HepG2 (cell line): ENCODE measurements at regions not wholly inside any gene's neighbourhood (a gene's known extent, or its start where the extent isn't known, plus 50 kb on each side); places are given as distances from the start of the nearest gene placed in this dataset.

Experiments
- ATAC-seq: fragments of 200-7000 bp; cut with Tn5 transposase; 3 replicates; pipeline ENCODE4 v1.9.1; 2020; ENCODE audit warnings: mild to moderate bottlenecking, moderate library complexity
- BruUV-seq: library from RNA; stranded (reverse); fragments of 400-500 nt; replicated peaks from 2 replicates; lab custom pipeline; 2021; lab: Mats Ljungman, UMichigan
- CTCF ChIA-PET: fragments of 300-600 bp; formaldehyde crosslinking; extraction: SDS; loops from one replicate; lab custom pipeline; 2021; ENCODE audit warnings: low total read pairs, inconsistent platforms, low intra/inter-chr PET ratio; lab: Yijun Ruan, JAX
- POLR2A ChIA-PET: fragments of 350-600 bp; sonication (Branson Sonifier 250); formaldehyde crosslinking; loops from one replicate; lab custom pipeline; 2020; ENCODE audit warnings: antibody characterized with exemption, inconsistent platforms; lab: Yijun Ruan, JAX
- DNase-seq: peaks from one replicate; pipeline ENCODE4 v3.0.0-alpha.2; 2015; ENCODE audit warnings: low spot score
- FAIRE-seq: peaks from 3 replicates; lab custom pipeline; 2011; peaks lifted over from hg19 to GRCh38; lab: Jason Lieb, UNC
- H2AFZ ChIP-seq: one replicate; pipeline ENCODE4 v1.6.1; 2011; ENCODE audit warnings: low read length, inconsistent platforms
- H3K27ac ChIP-seq: fragments of 300-600 bp; 3 replicates; pipeline ENCODE4 v1.8.0; 2011; ENCODE audit warnings: mixed run types, mild to moderate bottlenecking, mixed read lengths, low read length, inconsistent platforms; ENCODE audit not compliant: insufficient read depth; ENCODE audit errors: extremely low read length
- H3K27me3 ChIP-seq, 2 experiments: fragments of 200-600 bp in 1 of 2; 2 replicates in 1 of 2; 3 replicates in 1 of 2; pipeline versions ENCODE4 v1.6.0 to v1.8.0; 2011; ENCODE audit warnings: low read length in 2 of 2, mild to moderate bottlenecking in 2 of 2, moderate library complexity in 2 of 2, inconsistent platforms in 1 of 2; ENCODE audit not compliant: insufficient read depth in 2 of 2, control insufficient read depth in 1 of 2
- H3K36me3 ChIP-seq, 2 experiments: fragments of 200-600 bp in 1 of 2; replicated peaks in 1 of 2; 2 replicates in 1 of 2; 3 replicates in 1 of 2; pipeline versions ENCODE4 v1.5.1 to v1.8.0; 2011; ENCODE audit warnings: low read length in 2 of 2, inconsistent platforms in 1 of 2; ENCODE audit not compliant: insufficient read depth in 2 of 2, control insufficient read depth in 1 of 2
- H3K4me1 ChIP-seq: 2 replicates; pipeline ENCODE4 v1.5.1; 2012; ENCODE audit warnings: low read length, inconsistent platforms; ENCODE audit not compliant: insufficient read depth
- H3K4me2 ChIP-seq: 2 replicates; pipeline ENCODE4 v1.6.0; 2011; ENCODE audit warnings: low read depth, low read length, inconsistent platforms
- H3K4me3 ChIP-seq, 3 experiments: fragments of 200-600 bp in 1 of 3; sonication (generic), shearing (Covaris generic) in 1 of 3; replicated peaks in 1 of 3; 2 replicates each; pipeline ENCODE4 v1.5.1; 2011 to 2016; ENCODE audit warnings: low read length in 3 of 3, inconsistent platforms in 2 of 3, low read depth in 2 of 3, mild to moderate bottlenecking in 2 of 3, control low read depth in 1 of 3, mixed read lengths in 1 of 3; ENCODE audit not compliant: insufficient read depth in 1 of 3
- H3K79me2 ChIP-seq: one replicate; pipeline ENCODE4 v1.6.1; 2011; ENCODE audit warnings: low read length, inconsistent platforms; ENCODE audit not compliant: insufficient read depth
- H3K9ac ChIP-seq: 2 replicates; pipeline ENCODE4 v1.6.0; 2011; ENCODE audit warnings: mild to moderate bottlenecking, low read depth, low read length, inconsistent platforms; ENCODE audit not compliant: insufficient read depth
- H3K9me3 ChIP-seq: 2 replicates; pipeline ENCODE4 v1.5.1; 2012; ENCODE audit warnings: mild to moderate bottlenecking, low read length
- H4K20me1 ChIP-seq: 2 replicates; pipeline ENCODE4 v1.6.0; 2011; ENCODE audit warnings: inconsistent platforms, mild to moderate bottlenecking, low read length, moderate library complexity; ENCODE audit not compliant: insufficient read depth
- AHR ChIP-seq: IDR thresholded peaks from 2 replicates; pipeline ENCODE4 v1.6.1; 2018; ENCODE audit warnings: missing genetic modification reagents, missing compliant biosample characterization
- ARNT2 ChIP-seq: sonication (generic); formaldehyde crosslinking; IDR thresholded peaks from 2 replicates; pipeline ENCODE4 v1.8.0; 2022; ENCODE audit warnings: mild to moderate bottlenecking, low read depth, missing genetic modification reagents, moderate library complexity
- ASH2L ChIP-seq: fragments of 300-600, 200-600 bp; sonication (generic); IDR thresholded peaks from 2 replicates; pipeline ENCODE4 v1.7.0; 2017; ENCODE audit warnings: low read depth, mild to moderate bottlenecking, moderate library complexity, mixed read lengths, low read length; ENCODE audit not compliant: insufficient read length
- EZH2 ChIP-seq: conservative IDR thresholded peaks from 2 replicates; pipeline ENCODE4 v1.6.1; 2012; ENCODE audit warnings: mild to moderate bottlenecking, low read depth, low read length, moderate library complexity
- HOXD1 ChIP-seq: sonication (generic); formaldehyde crosslinking; IDR thresholded peaks from 2 replicates; pipeline ENCODE4 v1.5.0; 2020; ENCODE audit warnings: missing genetic modification reagents
- JDP2 ChIP-seq: sonication (generic); formaldehyde crosslinking; IDR thresholded peaks from 2 replicates; pipeline ENCODE4 v1.8.1; 2022; ENCODE audit warnings: missing genetic modification reagents, borderline replicate concordance
- MED1 ChIP-seq: sonication (generic); formaldehyde crosslinking; IDR thresholded peaks from 2 replicates; pipeline ENCODE4 v1.4.0; 2020; ENCODE audit warnings: missing genetic modification reagents
- MTA3 ChIP-seq: sonication (generic); formaldehyde crosslinking; IDR thresholded peaks from 2 replicates; pipeline ENCODE4 v1.4.0; 2020; ENCODE audit warnings: missing genetic modification reagents
- ZNF660 ChIP-seq: sonication (generic); formaldehyde crosslinking; IDR thresholded peaks from 2 replicates; pipeline ENCODE4 v1.5.1; 2020; ENCODE audit warnings: mild to moderate bottlenecking, low read depth, missing genetic modification reagents, borderline replicate concordance
- WGBS: methylation state at CpG from one replicate; pipeline ENCODE4 v1.1.6; 2017; ENCODE audit warnings: low lambda C conversion rate; 5-methylcytosine and 5-hydroxymethylcytosine counted together
- in situ Hi-C: cut with HindIII; loops from 2 replicates; pipeline ENCODE4 v1.10.0; 2017; ENCODE audit warnings: low pct_unique_long_range_greater_than_20kb; ENCODE audit not compliant: extremely low pct_ligation_motif_present
- intact Hi-C: fragments of 100-400 bp; cut with micrococcal nuclease; formaldehyde crosslinking; loops from one replicate; pipeline ENCODE4 v1.10.0; 2022; ENCODE audit not compliant: unreplicated experiment
- TF ChIP-seq, protein P1 (sequence below): sonication (generic); formaldehyde crosslinking; IDR thresholded peaks from 2 replicates; pipeline ENCODE4 v1.5.1; 2020; ENCODE audit warnings: missing genetic modification reagents, mild to moderate bottlenecking, borderline replicate concordance
- TF ChIP-seq, protein P2 (sequence below): sonication (generic); formaldehyde crosslinking; IDR thresholded peaks from 2 replicates; pipeline ENCODE4 v1.4.0; 2020; ENCODE audit warnings: missing genetic modification reagents
- TF ChIP-seq, protein P3 (sequence below): sonication (generic); formaldehyde crosslinking; IDR thresholded peaks from 2 replicates; pipeline ENCODE4 v1.4.0; 2020; ENCODE audit warnings: missing genetic modification reagents, mild to moderate bottlenecking, borderline replicate concordance
- TF ChIP-seq, protein P4 (sequence below): fragments of 450-650 bp; IDR thresholded peaks from 2 replicates; pipeline ENCODE4 v1.6.1; 2017; ENCODE audit warnings: mild to moderate bottlenecking

DNA sequence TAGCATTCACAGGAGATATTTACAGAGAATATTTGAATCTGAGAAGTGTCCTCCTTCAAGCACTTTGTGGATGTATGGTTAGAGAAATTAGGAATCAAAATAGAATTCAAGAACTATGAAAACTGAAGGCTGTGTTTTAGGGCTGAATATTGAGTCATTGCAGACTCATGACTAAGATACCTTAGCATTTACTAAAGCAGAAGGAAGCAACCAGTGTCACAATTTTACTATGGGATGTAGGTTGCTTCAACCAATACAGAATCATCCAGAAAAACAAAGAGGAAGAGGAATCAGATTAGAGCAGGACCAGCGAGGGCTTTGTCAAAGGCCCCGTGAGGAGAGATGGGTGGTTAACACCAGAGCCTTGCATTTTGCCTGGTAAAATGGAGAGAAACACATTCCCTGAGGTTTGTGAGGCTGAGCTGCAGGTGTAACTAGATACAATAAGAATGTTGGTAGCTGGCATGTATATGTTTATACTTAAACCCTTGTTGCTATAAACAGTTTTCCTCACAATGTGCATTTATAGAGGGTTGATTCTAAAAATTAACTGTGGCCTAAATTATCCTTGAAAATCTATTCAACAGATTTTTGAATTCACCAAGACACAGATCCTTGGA lies 518.1 kb downstream of the AGTPBP1 start:
- H3K36me3 ChIP-seq = no peaks in the 10 kb centered on the region
- no peaks in the 10 kb centered on the region for H4K20me1 ChIP-seq
- ATAC-seq (no peak), DNase-seq (no peak), FAIRE-seq (no peak)
- in situ Hi-C loops = no loop called here
- POLR2A ChIA-PET = no interaction called here
- no peak overlapping the region for H3K4me2 ChIP-seq
- no peaks in the 10 kb centered on the region for H3K4me1 ChIP-seq
- no peaks in the 10 kb centered on the region for H3K79me2 ChIP-seq
- WGBS = 0% methylated on average over 2 of the region's 2 CpGs
- peaks cover 0 to 4% of the 10 kb centered on the region in 2 experiments; a peak in 1 of 5 replicates for H3K27me3 ChIP-seq
- H3K27ac ChIP-seq = no peak overlapping the region
- H3K9ac ChIP-seq = no peak overlapping the region
- BruUV-seq = no TSS peak
- no peak overlapping the region for H3K4me3 ChIP-seq
- no peaks in the 10 kb centered on the region for H3K9me3 ChIP-seq
- intact Hi-C loops = no loop called here
- H2AFZ ChIP-seq = no peak overlapping the region
- CTCF ChIA-PET = no interaction called here
- no peak for TF ChIP-seq MTA3
- no peak for TF ChIP-seq ASH2L
- TF ChIP-seq, protein P1, sequence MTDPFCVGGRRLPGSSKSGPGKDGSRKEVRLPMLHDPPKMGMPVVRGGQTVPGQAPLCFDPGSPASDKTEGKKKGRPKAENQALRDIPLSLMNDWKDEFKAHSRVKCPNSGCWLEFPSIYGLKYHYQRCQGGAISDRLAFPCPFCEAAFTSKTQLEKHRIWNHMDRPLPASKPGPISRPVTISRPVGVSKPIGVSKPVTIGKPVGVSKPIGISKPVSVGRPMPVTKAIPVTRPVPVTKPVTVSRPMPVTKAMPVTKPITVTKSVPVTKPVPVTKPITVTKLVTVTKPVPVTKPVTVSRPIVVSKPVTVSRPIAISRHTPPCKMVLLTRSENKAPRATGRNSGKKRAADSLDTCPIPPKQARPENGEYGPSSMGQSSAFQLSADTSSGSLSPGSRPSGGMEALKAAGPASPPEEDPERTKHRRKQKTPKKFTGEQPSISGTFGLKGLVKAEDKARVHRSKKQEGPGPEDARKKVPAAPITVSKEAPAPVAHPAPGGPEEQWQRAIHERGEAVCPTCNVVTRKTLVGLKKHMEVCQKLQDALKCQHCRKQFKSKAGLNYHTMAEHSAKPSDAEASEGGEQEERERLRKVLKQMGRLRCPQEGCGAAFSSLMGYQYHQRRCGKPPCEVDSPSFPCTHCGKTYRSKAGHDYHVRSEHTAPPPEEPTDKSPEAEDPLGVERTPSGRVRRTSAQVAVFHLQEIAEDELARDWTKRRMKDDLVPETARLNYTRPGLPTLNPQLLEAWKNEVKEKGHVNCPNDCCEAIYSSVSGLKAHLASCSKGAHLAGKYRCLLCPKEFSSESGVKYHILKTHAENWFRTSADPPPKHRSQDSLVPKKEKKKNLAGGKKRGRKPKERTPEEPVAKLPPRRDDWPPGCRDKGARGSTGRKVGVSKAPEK (CRISPR knock-in tag) = no peak
- TF ChIP-seq ARNT2 = no peak
- TF ChIP-seq, protein P2, sequence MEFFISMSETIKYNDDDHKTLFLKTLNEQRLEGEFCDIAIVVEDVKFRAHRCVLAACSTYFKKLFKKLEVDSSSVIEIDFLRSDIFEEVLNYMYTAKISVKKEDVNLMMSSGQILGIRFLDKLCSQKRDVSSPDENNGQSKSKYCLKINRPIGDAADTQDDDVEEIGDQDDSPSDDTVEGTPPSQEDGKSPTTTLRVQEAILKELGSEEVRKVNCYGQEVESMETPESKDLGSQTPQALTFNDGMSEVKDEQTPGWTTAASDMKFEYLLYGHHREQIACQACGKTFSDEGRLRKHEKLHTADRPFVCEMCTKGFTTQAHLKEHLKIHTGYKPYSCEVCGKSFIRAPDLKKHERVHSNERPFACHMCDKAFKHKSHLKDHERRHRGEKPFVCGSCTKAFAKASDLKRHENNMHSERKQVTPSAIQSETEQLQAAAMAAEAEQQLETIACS (CRISPR knock-in tag) = no peak
- no peak for TF ChIP-seq EZH2
- TF ChIP-seq, protein P3, sequence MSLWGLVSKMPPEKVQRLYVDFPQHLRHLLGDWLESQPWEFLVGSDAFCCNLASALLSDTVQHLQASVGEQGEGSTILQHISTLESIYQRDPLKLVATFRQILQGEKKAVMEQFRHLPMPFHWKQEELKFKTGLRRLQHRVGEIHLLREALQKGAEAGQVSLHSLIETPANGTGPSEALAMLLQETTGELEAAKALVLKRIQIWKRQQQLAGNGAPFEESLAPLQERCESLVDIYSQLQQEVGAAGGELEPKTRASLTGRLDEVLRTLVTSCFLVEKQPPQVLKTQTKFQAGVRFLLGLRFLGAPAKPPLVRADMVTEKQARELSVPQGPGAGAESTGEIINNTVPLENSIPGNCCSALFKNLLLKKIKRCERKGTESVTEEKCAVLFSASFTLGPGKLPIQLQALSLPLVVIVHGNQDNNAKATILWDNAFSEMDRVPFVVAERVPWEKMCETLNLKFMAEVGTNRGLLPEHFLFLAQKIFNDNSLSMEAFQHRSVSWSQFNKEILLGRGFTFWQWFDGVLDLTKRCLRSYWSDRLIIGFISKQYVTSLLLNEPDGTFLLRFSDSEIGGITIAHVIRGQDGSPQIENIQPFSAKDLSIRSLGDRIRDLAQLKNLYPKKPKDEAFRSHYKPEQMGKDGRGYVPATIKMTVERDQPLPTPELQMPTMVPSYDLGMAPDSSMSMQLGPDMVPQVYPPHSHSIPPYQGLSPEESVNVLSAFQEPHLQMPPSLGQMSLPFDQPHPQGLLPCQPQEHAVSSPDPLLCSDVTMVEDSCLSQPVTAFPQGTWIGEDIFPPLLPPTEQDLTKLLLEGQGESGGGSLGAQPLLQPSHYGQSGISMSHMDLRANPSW (CRISPR knock-in tag) = no peak
- TF ChIP-seq, protein P4, sequence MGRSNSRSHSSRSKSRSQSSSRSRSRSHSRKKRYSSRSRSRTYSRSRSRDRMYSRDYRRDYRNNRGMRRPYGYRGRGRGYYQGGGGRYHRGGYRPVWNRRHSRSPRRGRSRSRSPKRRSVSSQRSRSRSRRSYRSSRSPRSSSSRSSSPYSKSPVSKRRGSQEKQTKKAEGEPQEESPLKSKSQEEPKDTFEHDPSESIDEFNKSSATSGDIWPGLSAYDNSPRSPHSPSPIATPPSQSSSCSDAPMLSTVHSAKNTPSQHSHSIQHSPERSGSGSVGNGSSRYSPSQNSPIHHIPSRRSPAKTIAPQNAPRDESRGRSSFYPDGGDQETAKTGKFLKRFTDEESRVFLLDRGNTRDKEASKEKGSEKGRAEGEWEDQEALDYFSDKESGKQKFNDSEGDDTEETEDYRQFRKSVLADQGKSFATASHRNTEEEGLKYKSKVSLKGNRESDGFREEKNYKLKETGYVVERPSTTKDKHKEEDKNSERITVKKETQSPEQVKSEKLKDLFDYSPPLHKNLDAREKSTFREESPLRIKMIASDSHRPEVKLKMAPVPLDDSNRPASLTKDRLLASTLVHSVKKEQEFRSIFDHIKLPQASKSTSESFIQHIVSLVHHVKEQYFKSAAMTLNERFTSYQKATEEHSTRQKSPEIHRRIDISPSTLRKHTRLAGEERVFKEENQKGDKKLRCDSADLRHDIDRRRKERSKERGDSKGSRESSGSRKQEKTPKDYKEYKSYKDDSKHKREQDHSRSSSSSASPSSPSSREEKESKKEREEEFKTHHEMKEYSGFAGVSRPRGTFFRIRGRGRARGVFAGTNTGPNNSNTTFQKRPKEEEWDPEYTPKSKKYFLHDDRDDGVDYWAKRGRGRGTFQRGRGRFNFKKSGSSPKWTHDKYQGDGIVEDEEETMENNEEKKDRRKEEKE = no peak
- no peak for TF ChIP-seq ZNF660
- TF ChIP-seq AHR = no peak
- no peak for TF ChIP-seq JDP2
- no peak for TF ChIP-seq HOXD1 (CRISPR knock-in tag)
- no peak for TF ChIP-seq MED1 (CRISPR knock-in tag)
